Lung (tissue), 11 donors: ENCODE measurements at regions not wholly inside any gene's neighbourhood (a gene's known extent, or its start where the extent isn't known, plus 50 kb on each side); places are given as distances from the start of the nearest gene placed in this dataset.

Experiments
- ATAC-seq: fragments of 200-7000 bp; cut with Tn5 transposase; one replicate; pipeline ENCODE4 v1.9.1; 2020; ENCODE audit warnings: moderate number of reproducible peaks; ENCODE audit not compliant: insufficient read depth, low FRiP score
- DNase-seq, 3 donors: peaks; one replicate each; pipeline ENCODE4 v3.0.0-alpha.2; 2013 to 2017
- H3K27ac ChIP-seq, 2 donors: one replicate each; pipeline ENCODE4 v1.5.1; 2013; ENCODE audit warnings: mild to moderate bottlenecking in 2 of 2, moderate library complexity in 2 of 2, control low read depth in 1 of 2, inconsistent platforms in 1 of 2, low read depth in 1 of 2, low read length in 1 of 2
- H3K27me3 ChIP-seq, 3 donors: one replicate each; pipeline ENCODE4 v1.5.1; 2013; ENCODE audit warnings: low read length in 2 of 3; ENCODE audit not compliant: control insufficient read depth in 3 of 3, insufficient read depth in 3 of 3
- H3K36me3 ChIP-seq, 4 donors: one replicate each; pipeline ENCODE4 v1.5.1; 2013; ENCODE audit warnings: low read length in 4 of 4, mild to moderate bottlenecking in 1 of 4, moderate library complexity in 1 of 4; ENCODE audit not compliant: control insufficient read depth in 4 of 4, insufficient read depth in 4 of 4
- H3K4me1 ChIP-seq, 5 donors: one replicate each; pipeline ENCODE4 v1.5.1; 2013; ENCODE audit warnings: low read length in 5 of 5, mild to moderate bottlenecking in 2 of 5, moderate library complexity in 1 of 5; ENCODE audit not compliant: control insufficient read depth in 5 of 5, insufficient read depth in 5 of 5
- H3K4me3 ChIP-seq: one replicate; pipeline ENCODE4 v1.5.1; 2013; ENCODE audit warnings: mild to moderate bottlenecking, control low read depth, moderate library complexity
- H3K9ac ChIP-seq, 2 donors: one replicate each; pipeline ENCODE4 v1.5.1; 2013; ENCODE audit warnings: low read length in 2 of 2, control low read depth in 1 of 2; ENCODE audit not compliant: insufficient read depth in 1 of 2
- H3K9me3 ChIP-seq, 4 donors: one replicate each; pipeline ENCODE4 v1.5.1; 2013; ENCODE audit warnings: low read length in 3 of 4, mild to moderate bottlenecking in 1 of 4, moderate library complexity in 1 of 4; ENCODE audit not compliant: control insufficient read depth in 4 of 4, insufficient read depth in 3 of 4
- CTCF ChIP-seq: IDR thresholded peaks from 2 replicates; pipeline ENCODE4 v1.5.1; 2012; ENCODE audit warnings: mild to moderate bottlenecking; ENCODE audit errors: control extremely low read depth, extremely low read depth
- WGBS, 2 donors: extraction: QIAGEN DNeasy Blood & Tissue Kit; methylation state at CpG; one replicate each; pipeline ENCODE4 v1.1.7; 2013; 5-methylcytosine and 5-hydroxymethylcytosine counted together
- donor health status: control.
- donor health status: control.
- donor health status: Bipolar disorder and iron deficiency.
- donor health status: healthy.
- donor health status: DM: yes; HTN: yes; CAD: no.

GRCh38 chr4:163815776-163816175 is 321.3 kb downstream of the TMA16 start:
- 73 to 80% methylated on average over 2 of the region's 2 CpGs for WGBS, 2 donors

GRCh38 chr4:163816494-163816893 is 322.0 kb downstream of the TMA16 start:
- DNase-seq (no peak), ATAC-seq (no peak)
- Histone ChIP-seq H3K27me3 (no peaks in the 10 kb centered on the region), H3K4me3 (no peak overlapping the region), H3K4me1 (no peaks in the 10 kb centered on the region), H3K9ac (no peak overlapping the region), H3K36me3 (no peaks in the 10 kb centered on the region), H3K9me3 (no peaks in the 10 kb centered on the region), H3K27ac (no peak overlapping the region)
- 90% methylated on average over 1 of the region's 1 CpG for WGBS, 2 donors
- no peak for TF ChIP-seq CTCF

More at GRCh38 chr4:163815776-163816175, 321.3 kb downstream of the TMA16 start:
- Histone ChIP-seq H3K9me3 (no peaks in the 10 kb centered on the region), H3K27ac (no peak overlapping the region), H3K9ac (no peak overlapping the region), H3K4me1 (no peaks in the 10 kb centered on the region), H3K27me3 (no peaks in the 10 kb centered on the region), H3K4me3 (no peak overlapping the region), H3K36me3 (no peaks in the 10 kb centered on the region)
- TF ChIP-seq CTCF: no peak
- ATAC-seq: no peak
- DNase-seq: no peak

- DNase-seq (no peak), ATAC-seq (no peak)
- Histone ChIP-seq H3K27me3 (no peaks in the 10 kb centered on the region), H3K36me3 (no peaks in the 10 kb centered on the region), H3K27ac (no peak overlapping the region), H3K4me1 (no peaks in the 10 kb centered on the region), H3K9me3 (no peaks in the 10 kb centered on the region), H3K9ac (no peak overlapping the region), H3K4me3 (no peak overlapping the region)
- 81 to 82% methylated on average over 3 of the region's 3 CpGs for WGBS, 2 donors
- TF ChIP-seq CTCF: no peak
Measured at GRCh38 chr4:163818673-163819072, 324.2 kb downstream of the TMA16 start.

- no peaks in the 10 kb centered on the region for H3K9me3 ChIP-seq
Measured at GRCh38 chr4:163833669-163834068, 339.2 kb downstream of the TMA16 start.

More at GRCh38 chr4:163833669-163834068, 339.2 kb downstream of the TMA16 start:
- H3K4me1 ChIP-seq: no peaks in the 10 kb centered on the region
- H3K4me3 ChIP-seq: no peak overlapping the region
- ATAC-seq (no peak), DNase-seq (no peak)
- no peak overlapping the region for H3K27ac ChIP-seq
- TF ChIP-seq CTCF: no peak
- H3K9ac ChIP-seq: no peak overlapping the region
- H3K36me3 ChIP-seq: no peaks in the 10 kb centered on the region
- 65 to 70% methylated on average over 2 of the region's 2 CpGs for WGBS, 2 donors
- H3K27me3 ChIP-seq: no peaks in the 10 kb centered on the region
